ENCODE measurements at regions not wholly inside any gene's neighbourhood (a gene's known extent, or its start where the extent isn't known, plus 50 kb on each side); places are given as distances from the start of the nearest gene placed in this dataset.

- peaks cover 13% of the 10 kb centered on the region for H3K9me3 ChIP-seq (ENCODE audit: control insufficient read depth, insufficient read depth, low read length)
- H3K18ac ChIP-seq (ENCODE audit: low read depth, low read length) = no peak overlapping the region
- ChIA-PET POLR2A (ENCODE audit: unreplicated experiment) (no interaction called here), CTCF (no interaction called here)
- H3K4ac ChIP-seq (ENCODE audit: low read depth, low read length) = no peak overlapping the region
- no peaks in the 10 kb centered on the region; the same call in 1 of the 2 replicates for H4K20me1 ChIP-seq (ENCODE audit: insufficient read depth, low read length)
- H3K27ac ChIP-seq (ENCODE audit: insufficient read depth, low read length) = no peak overlapping the region
- H3K9me1 ChIP-seq (ENCODE audit: insufficient read depth, low read length) = no peaks in the 10 kb centered on the region
- H3K27me3 ChIP-seq (ENCODE audit: control insufficient read depth, insufficient read depth, low read length) = no peaks in the 10 kb centered on the region
- H3K56ac ChIP-seq (ENCODE audit: extremely low read depth, insufficient read depth, low read length) = no peak overlapping the region
- H4K5ac ChIP-seq (ENCODE audit: low read depth, low read length) = no peak overlapping the region
- no peaks in the 10 kb centered on the region for H3K4me1 ChIP-seq (ENCODE audit: control insufficient read depth, insufficient read depth, low read length)
- ATAC-seq (ENCODE audit: low read depth) = no peak
- dilution Hi-C loops (cut with HindIII; ENCODE audit: low sequenced_read_pairs, unreplicated experiment) = no loop called here
- H3K23ac ChIP-seq (ENCODE audit: low read depth, low read length) = no peak overlapping the region
- no peak overlapping the region for H2AFZ ChIP-seq (replicated peaks; ENCODE audit: low read length, poor library complexity)
- H3K9ac ChIP-seq (ENCODE audit: low read depth, low read length) = no peak overlapping the region
- H3K4me2 ChIP-seq (ENCODE audit: low read depth, low read length) = no peak overlapping the region
- no peak for TF ChIP-seq RCOR1 (IDR thresholded peaks at IDR 0.05; ENCODE audit: insufficient replicate concordance, low read length)
- no peak for TF ChIP-seq CEBPB (IDR thresholded peaks at IDR 0.05; ENCODE audit: low read depth, low read length)
- no peak for TF ChIP-seq FOS (IDR thresholded peaks at IDR 0.05; ENCODE audit: low read depth, low read length)
- TF ChIP-seq, protein P1, sequence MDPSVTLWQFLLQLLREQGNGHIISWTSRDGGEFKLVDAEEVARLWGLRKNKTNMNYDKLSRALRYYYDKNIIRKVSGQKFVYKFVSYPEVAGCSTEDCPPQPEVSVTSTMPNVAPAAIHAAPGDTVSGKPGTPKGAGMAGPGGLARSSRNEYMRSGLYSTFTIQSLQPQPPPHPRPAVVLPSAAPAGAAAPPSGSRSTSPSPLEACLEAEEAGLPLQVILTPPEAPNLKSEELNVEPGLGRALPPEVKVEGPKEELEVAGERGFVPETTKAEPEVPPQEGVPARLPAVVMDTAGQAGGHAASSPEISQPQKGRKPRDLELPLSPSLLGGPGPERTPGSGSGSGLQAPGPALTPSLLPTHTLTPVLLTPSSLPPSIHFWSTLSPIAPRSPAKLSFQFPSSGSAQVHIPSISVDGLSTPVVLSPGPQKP (IDR thresholded peaks at IDR 0.05; ENCODE audit: borderline replicate concordance, low read depth, low read length) = no peak
- no peak for TF ChIP-seq BHLHE40 (IDR thresholded peaks at IDR 0.05; ENCODE audit: low read depth, low read length)
- TF ChIP-seq NFE2L2 (IDR thresholded peaks at IDR 0.05; ENCODE audit: low read depth, low read length) = no peak
- no peaks in the 10 kb centered on the region for H3K79me1 ChIP-seq (ENCODE audit: low read depth in 1 of 2, low read length in 2 of 2)
- no peak overlapping the region for H4K8ac ChIP-seq (ENCODE audit: low read depth in 2 of 2, low read length in 2 of 2)
- in situ Hi-C loops (cut with MboI; ENCODE audit: low sequenced_read_pairs) = no loop called here
- H2BK120ac ChIP-seq (ENCODE audit: low read depth, low read length) = no peak overlapping the region
- no TSS peak for BruUV-seq (replicated peaks)
- intact Hi-C loops (cut with micrococcal nuclease) = no loop called here
- H2BK15ac ChIP-seq (ENCODE audit: low read depth, low read length) = no peak overlapping the region
- no peak for DNase-seq
- no peak overlapping the region for H4K91ac ChIP-seq (ENCODE audit: insufficient read depth, low read depth, low read length)
- no peak overlapping the region for H2AK5ac ChIP-seq (ENCODE audit: low read depth, low read length)
- no peak overlapping the region for H2BK5ac ChIP-seq (ENCODE audit: low read depth, low read length, poor library complexity, severe bottlenecking)
- H3K4me3 ChIP-seq (ENCODE audit: insufficient read depth, low read depth, low read length) = no peak overlapping the region
- no peak overlapping the region for H3K14ac ChIP-seq (replicated peaks; ENCODE audit: low read depth, low read length)
- H2AK9ac ChIP-seq (replicated peaks; ENCODE audit: low read depth, low read length, poor library complexity) = no peak overlapping the region
- H2BK20ac ChIP-seq (ENCODE audit: low read depth, low read length) = no peak overlapping the region
- H3K36me3 ChIP-seq (ENCODE audit: control insufficient read depth, insufficient read depth, low read length) = no peaks in the 10 kb centered on the region
Observed at GRCh38 chr7:68943786-68944185, 654.5 kb upstream of the AUTS2 start.

Measured in IMR-90 (cell line).